ENCODE measurements at regions not wholly inside any gene's neighbourhood (a gene's known extent, or its start where the extent isn't known, plus 50 kb on each side); places are given as distances from the start of the nearest gene placed in this dataset.

- Histone ChIP-seq H3K9ac (ENCODE audit: low read depth in 1 of 2, low read length in 2 of 2) (no peak overlapping the region), H3K27ac (ENCODE audit: low read depth, low read length) (no peak overlapping the region)
Measured at GRCh38 chr15:62799919-62800318, 242.6 kb upstream of the TPM1 start.

DNA sequence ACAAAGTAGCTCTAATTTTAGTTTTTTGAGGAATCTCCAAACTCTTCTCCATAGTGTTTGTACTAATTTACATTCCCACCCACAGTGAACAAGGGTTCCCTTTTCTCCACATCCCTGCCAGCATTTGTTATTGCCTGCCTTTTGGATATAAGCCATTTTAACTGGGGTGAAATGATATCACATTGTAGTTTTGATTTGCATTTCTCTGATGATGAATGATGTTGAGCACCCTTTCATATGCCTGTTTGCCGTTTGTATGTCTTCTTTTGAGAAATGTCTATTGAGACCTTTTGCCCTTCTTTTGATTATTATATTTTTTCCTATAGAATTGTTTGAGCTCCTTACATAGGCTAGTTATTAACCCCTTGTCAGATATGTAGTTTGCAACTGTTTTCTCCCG lies 239.9 kb upstream of the TPM1 start:
- H3K36me3 ChIP-seq (ENCODE audit: control insufficient read depth in 1 of 2, insufficient read depth in 2 of 2, low read length in 2 of 2): peaks cover 23 to 64% of the 10 kb centered on the region in 2 donors

More at GRCh38 chr15:62799919-62800318, 242.6 kb upstream of the TPM1 start:
- Histone ChIP-seq H3K4me1 (ENCODE audit: control insufficient read depth in 1 of 2, insufficient read depth in 2 of 2, low read length in 2 of 2) (no peaks in the 10 kb centered on the region), H3K9me3 (ENCODE audit: control insufficient read depth in 1 of 2, low read length in 2 of 2) (no peaks in the 10 kb centered on the region), H3K4me3 (ENCODE audit: low read depth in 1 of 2, low read length in 2 of 2) (no peak overlapping the region), H3K27me3 (ENCODE audit: control insufficient read depth in 1 of 2, insufficient read depth in 2 of 2, low read length in 2 of 2) (no peaks in the 10 kb centered on the region), H3K36me3 (ENCODE audit: control insufficient read depth in 1 of 2, insufficient read depth in 2 of 2, low read length in 2 of 2) (peaks cover 25 to 61% of the 10 kb centered on the region in 2 donors)

GRCh38 chr15:62803856-62804400 lies 238.6 kb upstream of the TPM1 start:
- Histone ChIP-seq H3K9ac (ENCODE audit: low read depth in 1 of 2, low read length in 2 of 2) (no peak overlapping the region), H3K4me3 (ENCODE audit: low read depth in 1 of 2, low read length in 2 of 2) (no peak overlapping the region), H3K4me1 (ENCODE audit: control insufficient read depth in 1 of 2, insufficient read depth in 2 of 2, low read length in 2 of 2) (no peaks in the 10 kb centered on the region), H3K27ac (ENCODE audit: low read depth, low read length) (no peak overlapping the region), H3K27me3 (ENCODE audit: control insufficient read depth in 1 of 2, insufficient read depth in 2 of 2, low read length in 2 of 2) (no peaks in the 10 kb centered on the region), H3K36me3 (ENCODE audit: control insufficient read depth in 1 of 2, insufficient read depth in 2 of 2, low read length in 2 of 2) (peaks cover 23 to 58% of the 10 kb centered on the region in 2 donors), H3K9me3 (ENCODE audit: control insufficient read depth in 1 of 2, low read length in 2 of 2) (no peaks in the 10 kb centered on the region)

More for the DNA sequence above, 239.9 kb upstream of the TPM1 start:
- no peak overlapping the region for H3K27ac ChIP-seq (ENCODE audit: low read depth, low read length)
- H3K9me3 ChIP-seq (ENCODE audit: control insufficient read depth in 1 of 2, low read length in 2 of 2): no peaks in the 10 kb centered on the region
- no peaks in the 10 kb centered on the region for H3K27me3 ChIP-seq (ENCODE audit: control insufficient read depth in 1 of 2, insufficient read depth in 2 of 2, low read length in 2 of 2)
- no peak overlapping the region for H3K4me3 ChIP-seq (ENCODE audit: low read depth in 1 of 2, low read length in 2 of 2)
- H3K9ac ChIP-seq (ENCODE audit: low read depth in 1 of 2, low read length in 2 of 2): no peak overlapping the region
- H3K4me1 ChIP-seq (ENCODE audit: control insufficient read depth in 1 of 2, insufficient read depth in 2 of 2, low read length in 2 of 2): no peaks in the 10 kb centered on the region

DNA sequence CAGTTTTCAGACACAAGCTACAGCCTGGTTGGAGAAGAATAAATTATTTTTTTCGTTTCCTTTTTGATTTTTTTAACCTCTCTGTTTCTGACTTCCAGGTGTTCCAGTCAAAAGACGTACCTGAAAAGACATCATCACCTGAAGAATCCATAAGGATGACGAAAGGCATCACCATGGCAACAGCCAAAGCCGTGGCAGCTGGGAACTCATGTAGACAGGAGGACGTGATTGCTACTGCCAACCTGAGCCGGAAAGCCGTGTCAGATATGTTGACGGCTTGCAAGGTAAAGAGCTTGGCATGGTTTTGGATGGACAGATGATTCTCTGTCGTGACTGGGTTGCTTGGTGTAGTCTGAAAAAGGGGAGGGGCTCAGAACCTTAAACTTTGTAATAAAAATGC lies 237.0 kb upstream of the TPM1 start:
- H3K4me3 ChIP-seq (ENCODE audit: low read depth in 1 of 2, low read length in 2 of 2): no peak overlapping the region
- H3K36me3 ChIP-seq (ENCODE audit: control insufficient read depth in 1 of 2, insufficient read depth in 2 of 2, low read length in 2 of 2): peaks cover 20 to 58% of the 10 kb centered on the region in 2 donors
- no peaks in the 10 kb centered on the region for H3K27me3 ChIP-seq (ENCODE audit: control insufficient read depth in 1 of 2, insufficient read depth in 2 of 2, low read length in 2 of 2)
- no peak overlapping the region for H3K9ac ChIP-seq (ENCODE audit: low read depth in 1 of 2, low read length in 2 of 2)
- no peak overlapping the region for H3K27ac ChIP-seq (ENCODE audit: low read depth, low read length)
- H3K9me3 ChIP-seq (ENCODE audit: control insufficient read depth in 1 of 2, low read length in 2 of 2): no peaks in the 10 kb centered on the region
- H3K4me1 ChIP-seq (ENCODE audit: control insufficient read depth in 1 of 2, insufficient read depth in 2 of 2, low read length in 2 of 2): no peaks in the 10 kb centered on the region

DNA sequence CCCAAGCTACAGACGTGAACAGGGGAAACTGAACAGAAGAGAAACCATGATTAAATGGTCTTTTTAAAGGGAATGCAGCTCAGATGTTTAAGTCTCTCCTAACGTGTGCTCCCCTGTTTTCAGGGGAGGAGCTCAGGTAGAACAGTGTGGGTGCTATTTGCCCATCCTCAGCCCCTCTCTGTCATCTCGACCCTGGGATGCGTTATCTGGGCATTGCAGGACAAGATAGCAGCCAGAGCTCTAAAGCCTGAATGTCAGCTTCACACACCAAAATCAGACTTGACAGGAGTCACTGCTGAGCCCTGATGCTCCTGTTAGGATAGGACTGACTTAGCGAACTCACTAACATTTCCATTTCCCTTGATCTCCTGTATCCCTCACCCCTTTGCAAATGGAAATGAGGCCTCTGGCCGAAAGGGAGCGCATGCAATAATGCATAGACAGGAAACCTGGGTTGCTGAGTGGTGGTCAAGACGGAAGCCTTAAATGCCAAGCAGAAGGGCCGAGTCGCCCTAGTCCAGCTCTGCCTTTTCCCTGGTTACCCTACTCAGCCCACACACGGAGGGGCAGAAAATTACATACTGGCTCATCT lies 234.9 kb upstream of the TPM1 start:
- H3K36me3 ChIP-seq (ENCODE audit: control insufficient read depth in 1 of 2, insufficient read depth in 2 of 2, low read length in 2 of 2): peaks cover 23 to 55% of the 10 kb centered on the region in 2 donors
- no peaks in the 10 kb centered on the region for H3K9me3 ChIP-seq (ENCODE audit: control insufficient read depth in 1 of 2, low read length in 2 of 2)
- no peak overlapping the region for H3K4me3 ChIP-seq (ENCODE audit: low read depth in 1 of 2, low read length in 2 of 2)
- no peak overlapping the region for H3K27ac ChIP-seq (ENCODE audit: low read depth, low read length)
- no peaks in the 10 kb centered on the region for H3K27me3 ChIP-seq (ENCODE audit: control insufficient read depth in 1 of 2, insufficient read depth in 2 of 2, low read length in 2 of 2)
- H3K4me1 ChIP-seq (ENCODE audit: control insufficient read depth in 1 of 2, insufficient read depth in 2 of 2, low read length in 2 of 2): peaks cover 0 to 5% of the 10 kb centered on the region in 2 donors
- no peak overlapping the region for H3K9ac ChIP-seq (ENCODE audit: low read depth in 1 of 2, low read length in 2 of 2)

- Histone ChIP-seq H3K27me3 (ENCODE audit: control insufficient read depth in 1 of 2, insufficient read depth in 2 of 2, low read length in 2 of 2) (no peaks in the 10 kb centered on the region), H3K9ac (ENCODE audit: low read depth in 1 of 2, low read length in 2 of 2) (no peak overlapping the region), H3K36me3 (ENCODE audit: control insufficient read depth in 1 of 2, insufficient read depth in 2 of 2, low read length in 2 of 2) (peaks cover 23 to 53% of the 10 kb centered on the region in 2 donors), H3K4me1 (ENCODE audit: control insufficient read depth in 1 of 2, insufficient read depth in 2 of 2, low read length in 2 of 2) (peaks cover 0 to 5% of the 10 kb centered on the region in 2 donors), H3K27ac (ENCODE audit: low read depth, low read length) (no peak overlapping the region), H3K9me3 (ENCODE audit: control insufficient read depth in 1 of 2, low read length in 2 of 2) (no peaks in the 10 kb centered on the region), H3K4me3 (ENCODE audit: low read depth in 1 of 2, low read length in 2 of 2) (no peak overlapping the region)
Measured at GRCh38 chr15:62809115-62809967, 233.2 kb upstream of the TPM1 start.

DNA sequence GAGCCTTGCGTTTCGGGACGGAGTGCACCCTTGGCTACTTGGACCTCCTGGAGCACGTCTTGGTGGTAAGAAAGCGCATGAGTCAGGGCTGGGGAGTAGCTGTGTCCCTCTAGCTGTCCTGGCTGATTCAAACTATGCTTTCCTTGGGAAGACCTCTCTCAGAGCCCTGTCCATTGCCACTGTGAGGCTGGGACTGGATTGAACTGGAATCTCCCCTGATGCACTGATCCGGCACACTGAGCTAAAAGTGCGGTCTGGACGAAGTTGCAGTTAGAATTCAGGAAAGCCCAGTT lies 232.6 kb upstream of the TPM1 start:
- Histone ChIP-seq H3K9me3 (ENCODE audit: control insufficient read depth in 1 of 2, low read length in 2 of 2) (no peaks in the 10 kb centered on the region), H3K4me3 (ENCODE audit: low read depth in 1 of 2, low read length in 2 of 2) (no peak overlapping the region), H3K4me1 (ENCODE audit: control insufficient read depth in 1 of 2, insufficient read depth in 2 of 2, low read length in 2 of 2) (peaks cover 0 to 5% of the 10 kb centered on the region in 2 donors), H3K9ac (ENCODE audit: low read depth in 1 of 2, low read length in 2 of 2) (no peak overlapping the region), H3K36me3 (ENCODE audit: control insufficient read depth in 1 of 2, insufficient read depth in 2 of 2, low read length in 2 of 2) (peaks cover 18 to 47% of the 10 kb centered on the region in 2 donors), H3K27me3 (ENCODE audit: control insufficient read depth in 1 of 2, insufficient read depth in 2 of 2, low read length in 2 of 2) (no peaks in the 10 kb centered on the region), H3K27ac (ENCODE audit: low read depth, low read length) (no peak overlapping the region)

DNA sequence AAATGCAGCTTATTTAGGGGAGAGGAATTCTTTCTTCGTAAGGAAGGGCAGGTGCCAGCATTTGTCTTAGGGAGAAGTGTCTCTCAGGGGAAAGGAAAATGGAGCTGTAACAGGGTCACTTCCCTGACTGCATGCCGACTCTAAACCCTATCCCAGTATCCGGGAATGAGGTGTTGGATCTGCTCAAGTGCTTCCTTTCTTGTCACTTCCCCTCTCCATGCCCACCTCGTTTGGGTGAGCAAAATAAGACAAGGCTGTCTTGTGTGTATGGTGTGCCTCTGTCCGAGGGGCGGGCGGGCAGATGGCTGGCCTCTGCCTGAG lies 230.1 kb upstream of the TPM1 start:
- H3K36me3 ChIP-seq (ENCODE audit: control insufficient read depth in 1 of 2, insufficient read depth in 2 of 2, low read length in 2 of 2): peaks cover 7 to 22% of the 10 kb centered on the region in 2 donors
- peaks cover 0 to 5% of the 10 kb centered on the region in 2 donors for H3K4me1 ChIP-seq (ENCODE audit: control insufficient read depth in 1 of 2, insufficient read depth in 2 of 2, low read length in 2 of 2)
- no peak overlapping the region for H3K4me3 ChIP-seq (ENCODE audit: low read depth in 1 of 2, low read length in 2 of 2)
- no peak overlapping the region for H3K9ac ChIP-seq (ENCODE audit: low read depth in 1 of 2, low read length in 2 of 2)
- H3K27me3 ChIP-seq (ENCODE audit: control insufficient read depth in 1 of 2, insufficient read depth in 2 of 2, low read length in 2 of 2): no peaks in the 10 kb centered on the region
- no peaks in the 10 kb centered on the region for H3K9me3 ChIP-seq (ENCODE audit: control insufficient read depth in 1 of 2, low read length in 2 of 2)
- H3K27ac ChIP-seq (ENCODE audit: low read depth, low read length): no peak overlapping the region

GRCh38 chr15:62816342-62817069 lies 226.0 kb upstream of the TPM1 start:
- Histone ChIP-seq H3K27ac (ENCODE audit: low read depth, low read length) (no peak overlapping the region), H3K4me3 (ENCODE audit: low read depth in 1 of 2, low read length in 2 of 2) (no peak overlapping the region), H3K27me3 (ENCODE audit: control insufficient read depth in 1 of 2, insufficient read depth in 2 of 2, low read length in 2 of 2) (no peaks in the 10 kb centered on the region), H3K4me1 (ENCODE audit: control insufficient read depth in 1 of 2, insufficient read depth in 2 of 2, low read length in 2 of 2) (peaks cover 15 to 23% of the 10 kb centered on the region in 2 donors), H3K9me3 (ENCODE audit: control insufficient read depth in 1 of 2, low read length in 2 of 2) (no peaks in the 10 kb centered on the region), H3K36me3 (ENCODE audit: control insufficient read depth in 1 of 2, insufficient read depth in 2 of 2, low read length in 2 of 2) (peaks cover 0 to 5% of the 10 kb centered on the region in 2 donors), H3K9ac (ENCODE audit: low read depth in 1 of 2, low read length in 2 of 2) (no peak overlapping the region)

GRCh38 chr15:62818691-62819090 lies 223.9 kb upstream of the TPM1 start:
- Histone ChIP-seq H3K27me3 (ENCODE audit: control insufficient read depth in 1 of 2, insufficient read depth in 2 of 2, low read length in 2 of 2) (no peaks in the 10 kb centered on the region), H3K9me3 (ENCODE audit: control insufficient read depth in 1 of 2, low read length in 2 of 2) (no peaks in the 10 kb centered on the region), H3K4me3 (ENCODE audit: low read depth in 1 of 2, low read length in 2 of 2) (no peak overlapping the region), H3K4me1 (ENCODE audit: control insufficient read depth in 1 of 2, insufficient read depth in 2 of 2, low read length in 2 of 2) (peaks cover 22 to 34% of the 10 kb centered on the region in 2 donors), H3K9ac (ENCODE audit: low read depth in 1 of 2, low read length in 2 of 2) (no peak overlapping the region), H3K36me3 (ENCODE audit: control insufficient read depth in 1 of 2, insufficient read depth in 2 of 2, low read length in 2 of 2) (peaks cover 0 to 5% of the 10 kb centered on the region in 2 donors), H3K27ac (ENCODE audit: low read depth, low read length) (no peak overlapping the region)
